Sigmoid colon (tissue), 4 donors: ENCODE measurements at regions not wholly inside any gene's neighbourhood (a gene's known extent, or its start where the extent isn't known, plus 50 kb on each side); places are given as distances from the start of the nearest gene placed in this dataset.

ENCODE experiments used
- EP300 ChIP-seq, 4 donors: sonication (generic); formaldehyde crosslinking; IDR thresholded peaks; one replicate each; pipeline ENCODE4 v1.6.1; 2017; ENCODE audit warnings: antibody characterized with exemption in 4 of 4
- POLR2A ChIP-seq, 2 donors: fragments of 450-650 bp; IDR thresholded peaks; one replicate each; pipeline ENCODE4 v1.6.1; 2016; ENCODE audit warnings: antibody characterized with exemption in 2 of 2, mild to moderate bottlenecking in 2 of 2, moderate library complexity in 2 of 2
- POLR2AphosphoS5 ChIP-seq, 4 donors: sonication (generic); formaldehyde crosslinking; IDR thresholded peaks; one replicate each; pipeline ENCODE4 v1.6.1; 2017; ENCODE audit warnings: antibody characterized with exemption in 4 of 4
- TF ChIP-seq, protein P1 (sequence below), 4 experiments: fragments of 450-650 bp in 3 of 4; fragments of 200-600 bp in 1 of 4; IDR thresholded peaks; one replicate each; pipeline ENCODE4 v1.5.1; 2016 to 2019; ENCODE audit warnings: antibody characterized with exemption in 4 of 4, mild to moderate bottlenecking in 3 of 4, moderate library complexity in 2 of 4

DNA sequence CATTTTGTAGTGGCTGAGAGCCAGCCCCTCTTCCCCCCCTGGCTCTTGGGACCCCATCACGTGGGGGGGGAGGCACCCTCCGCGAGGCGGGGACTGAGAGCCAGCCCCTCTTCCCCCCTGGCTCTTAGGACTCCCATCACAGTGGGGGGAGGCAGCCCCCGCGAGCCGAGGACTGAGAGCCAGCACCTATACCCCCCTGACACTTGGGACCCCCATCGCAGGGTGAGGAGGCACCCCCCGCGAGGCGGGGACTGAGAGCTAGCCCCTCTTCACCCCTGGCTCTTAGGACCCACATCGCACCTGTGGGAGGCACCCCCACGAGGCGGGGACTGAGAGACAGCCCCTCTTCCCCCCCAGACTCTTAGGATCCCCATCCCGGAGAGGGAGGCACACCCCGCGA, 2426.5 kb upstream of the PCDH20 start:
- TF ChIP-seq, protein P1, sequence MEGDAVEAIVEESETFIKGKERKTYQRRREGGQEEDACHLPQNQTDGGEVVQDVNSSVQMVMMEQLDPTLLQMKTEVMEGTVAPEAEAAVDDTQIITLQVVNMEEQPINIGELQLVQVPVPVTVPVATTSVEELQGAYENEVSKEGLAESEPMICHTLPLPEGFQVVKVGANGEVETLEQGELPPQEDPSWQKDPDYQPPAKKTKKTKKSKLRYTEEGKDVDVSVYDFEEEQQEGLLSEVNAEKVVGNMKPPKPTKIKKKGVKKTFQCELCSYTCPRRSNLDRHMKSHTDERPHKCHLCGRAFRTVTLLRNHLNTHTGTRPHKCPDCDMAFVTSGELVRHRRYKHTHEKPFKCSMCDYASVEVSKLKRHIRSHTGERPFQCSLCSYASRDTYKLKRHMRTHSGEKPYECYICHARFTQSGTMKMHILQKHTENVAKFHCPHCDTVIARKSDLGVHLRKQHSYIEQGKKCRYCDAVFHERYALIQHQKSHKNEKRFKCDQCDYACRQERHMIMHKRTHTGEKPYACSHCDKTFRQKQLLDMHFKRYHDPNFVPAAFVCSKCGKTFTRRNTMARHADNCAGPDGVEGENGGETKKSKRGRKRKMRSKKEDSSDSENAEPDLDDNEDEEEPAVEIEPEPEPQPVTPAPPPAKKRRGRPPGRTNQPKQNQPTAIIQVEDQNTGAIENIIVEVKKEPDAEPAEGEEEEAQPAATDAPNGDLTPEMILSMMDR (IDR thresholded peaks at IDR 0.05) = no peak
- no peak for TF ChIP-seq EP300 (IDR thresholded peaks at IDR 0.05)
- TF ChIP-seq POLR2A (IDR thresholded peaks at IDR 0.05) = no peak
- TF ChIP-seq POLR2AphosphoS5 (IDR thresholded peaks at IDR 0.05) = no peak
